HG03064 (cell line): ENCODE measurements at regions not wholly inside any gene's neighbourhood (a gene's known extent, or its start where the extent isn't known, plus 50 kb on each side); places are given as distances from the start of the nearest gene placed in this dataset.

ENCODE experiments used
- ATAC-seq: cut with Tn5 transposase; IDR thresholded peaks from one replicate; pipeline ENCODE4 v1.9.1; 2021; ENCODE audit warnings: low read depth; ENCODE audit not compliant: unreplicated experiment

GRCh38 chr12:67202011-67202677 lies 67.0 kb upstream of the CAND1 start:
- no peak for ATAC-seq

GRCh38 chr12:67202678-67203012 lies 66.5 kb upstream of the CAND1 start:
- peak; percentile 91 for ATAC-seq

- ATAC-seq = no peak
These were observed 60.7 kb upstream of the CAND1 start for GRCh38 chr12:67208281-67209067.

GRCh38 chr12:67211029-67211428 lies 58.1 kb upstream of the CAND1 start:
- no peak for ATAC-seq

- no peak for ATAC-seq
These were observed 57.7 kb upstream of the CAND1 start for GRCh38 chr12:67211494-67211893.

- no peak for ATAC-seq
These were observed 51.5 kb upstream of the CAND1 start for GRCh38 chr12:67217647-67218046.
